ENCODE measurements at regions not wholly inside any gene's neighbourhood (a gene's known extent, or its start where the extent isn't known, plus 50 kb on each side); places are given as distances from the start of the nearest gene placed in this dataset.

DNA sequence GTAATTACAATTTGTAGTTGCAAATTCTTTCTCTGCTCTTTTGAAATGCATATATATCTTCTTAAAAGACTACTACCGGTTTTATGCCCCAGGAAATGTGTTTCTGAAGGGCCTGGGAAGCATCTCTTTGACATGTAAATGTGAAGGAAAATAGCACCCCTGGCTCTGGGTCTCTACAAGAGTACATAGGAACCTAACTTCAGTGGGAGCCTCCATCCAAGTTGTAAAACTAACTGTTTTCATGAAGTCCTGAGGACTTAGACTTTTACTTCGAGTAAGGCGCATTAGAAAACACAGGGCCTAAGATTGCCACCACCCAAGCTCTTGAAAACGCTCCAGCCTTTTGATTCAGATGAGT lies 99.4 kb downstream of the CBLN2 start:
- in situ Hi-C loops (cut with HindIII; ENCODE audit: low pct_ligation_motif_present, low sequenced_read_pairs): no loop called here
- H3K36me3 ChIP-seq (replicated peaks): no peaks in the 10 kb centered on the region
- TF ChIP-seq, protein P1, sequence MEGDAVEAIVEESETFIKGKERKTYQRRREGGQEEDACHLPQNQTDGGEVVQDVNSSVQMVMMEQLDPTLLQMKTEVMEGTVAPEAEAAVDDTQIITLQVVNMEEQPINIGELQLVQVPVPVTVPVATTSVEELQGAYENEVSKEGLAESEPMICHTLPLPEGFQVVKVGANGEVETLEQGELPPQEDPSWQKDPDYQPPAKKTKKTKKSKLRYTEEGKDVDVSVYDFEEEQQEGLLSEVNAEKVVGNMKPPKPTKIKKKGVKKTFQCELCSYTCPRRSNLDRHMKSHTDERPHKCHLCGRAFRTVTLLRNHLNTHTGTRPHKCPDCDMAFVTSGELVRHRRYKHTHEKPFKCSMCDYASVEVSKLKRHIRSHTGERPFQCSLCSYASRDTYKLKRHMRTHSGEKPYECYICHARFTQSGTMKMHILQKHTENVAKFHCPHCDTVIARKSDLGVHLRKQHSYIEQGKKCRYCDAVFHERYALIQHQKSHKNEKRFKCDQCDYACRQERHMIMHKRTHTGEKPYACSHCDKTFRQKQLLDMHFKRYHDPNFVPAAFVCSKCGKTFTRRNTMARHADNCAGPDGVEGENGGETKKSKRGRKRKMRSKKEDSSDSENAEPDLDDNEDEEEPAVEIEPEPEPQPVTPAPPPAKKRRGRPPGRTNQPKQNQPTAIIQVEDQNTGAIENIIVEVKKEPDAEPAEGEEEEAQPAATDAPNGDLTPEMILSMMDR (IDR thresholded peaks at IDR 0.05; ENCODE audit: low read depth, low read length, missing control alignments): no peak
- no peak for DNase-seq
- no peak overlapping the region for H3K4me3 ChIP-seq (ENCODE audit: low read depth, low read length)
- H3K27ac ChIP-seq: no peak overlapping the region
- no peaks in the 10 kb centered on the region for H3K27me3 ChIP-seq (replicated peaks)

DNA sequence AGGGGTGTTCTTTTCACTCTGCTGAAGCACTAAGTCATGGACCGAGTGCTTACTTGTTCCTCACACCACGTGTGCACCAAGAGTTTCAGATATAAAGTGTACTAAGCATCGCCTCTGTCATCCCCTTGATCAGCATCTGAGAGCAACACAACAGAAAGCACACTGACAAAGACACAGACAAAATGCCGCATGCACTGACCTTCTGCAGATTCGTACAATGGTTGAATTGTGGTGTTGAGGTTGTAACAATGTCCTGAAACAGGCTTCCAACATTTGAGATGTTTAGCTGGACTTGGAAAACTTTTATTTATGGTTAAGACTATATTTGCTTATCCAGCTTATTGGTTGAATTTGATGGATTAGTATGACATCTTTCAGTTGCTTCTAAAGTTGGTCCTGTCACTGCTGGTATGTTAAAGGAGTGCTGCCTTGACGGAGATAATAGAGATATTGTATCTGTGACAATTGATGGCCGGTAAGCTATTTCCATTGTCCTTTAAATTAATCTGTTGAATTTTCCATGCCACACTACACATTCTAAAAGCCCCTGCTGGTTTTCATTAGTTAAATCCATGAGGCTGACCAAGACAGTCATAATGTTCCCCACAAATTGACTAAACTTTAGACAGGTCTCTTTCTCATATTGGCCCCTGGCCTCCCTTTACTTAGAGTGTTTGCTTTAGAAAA lies 99.9 kb downstream of the CBLN2 start:
- Histone ChIP-seq H3K27me3 (replicated peaks) (no peaks in the 10 kb centered on the region), H3K36me3 (replicated peaks) (no peaks in the 10 kb centered on the region), H3K4me3 (ENCODE audit: low read depth, low read length) (no peak overlapping the region), H3K27ac (no peak overlapping the region)
- in situ Hi-C loops (cut with HindIII; ENCODE audit: low pct_ligation_motif_present, low sequenced_read_pairs): no loop called here
- DNase-seq: no peak
- TF ChIP-seq, protein P1 (IDR thresholded peaks at IDR 0.05; ENCODE audit: low read depth, low read length, missing control alignments): no peak

DNA sequence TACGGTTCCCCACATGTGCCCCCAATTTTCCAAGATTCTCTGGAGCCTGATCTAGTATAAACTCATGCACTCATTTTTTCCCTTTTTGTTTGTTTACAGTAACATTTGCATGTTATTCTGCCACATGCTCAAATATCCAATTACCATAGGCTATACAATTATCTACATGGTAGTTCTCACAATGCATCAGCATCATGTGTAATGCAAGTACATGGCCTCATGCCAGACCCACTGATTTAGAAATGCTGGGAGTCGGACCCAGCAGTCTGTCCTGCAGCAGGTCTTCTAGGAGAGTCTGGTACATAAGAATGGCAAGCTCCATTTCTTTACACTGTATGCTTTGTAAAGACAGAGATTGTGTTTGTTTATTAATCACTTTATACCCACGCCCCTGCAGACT lies 107.7 kb downstream of the CBLN2 start:
- Histone ChIP-seq H3K27ac (no peak overlapping the region), H3K4me3 (ENCODE audit: low read depth, low read length) (no peak overlapping the region), H3K36me3 (replicated peaks) (no peaks in the 10 kb centered on the region), H3K27me3 (replicated peaks) (no peaks in the 10 kb centered on the region)
- TF ChIP-seq, protein P1 (IDR thresholded peaks at IDR 0.05; ENCODE audit: low read depth, low read length, missing control alignments): no peak
- in situ Hi-C loops (cut with HindIII; ENCODE audit: low pct_ligation_motif_present, low sequenced_read_pairs): no loop called here
- no peak for DNase-seq

DNA sequence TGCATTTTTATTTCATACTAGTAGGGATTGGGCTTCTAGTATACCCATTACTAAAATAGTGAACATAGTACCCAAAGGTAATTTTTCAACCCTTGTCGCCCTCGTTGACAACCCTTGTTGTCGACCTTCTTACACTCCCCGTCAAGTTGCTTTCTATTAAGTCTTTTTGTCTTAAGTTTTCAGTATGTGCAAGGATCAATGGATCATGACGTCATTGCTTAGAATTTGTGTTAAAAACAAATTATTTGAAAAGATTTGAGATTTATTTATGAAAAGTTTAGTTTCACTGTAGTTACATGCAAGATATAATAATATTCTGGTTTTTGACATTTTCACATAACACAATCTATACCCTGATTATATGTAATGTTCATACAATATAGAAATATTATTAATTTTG lies 110.4 kb downstream of the CBLN2 start:
- no peak for DNase-seq
- TF ChIP-seq, protein P1 (IDR thresholded peaks at IDR 0.05; ENCODE audit: low read depth, low read length, missing control alignments): no peak
- Histone ChIP-seq H3K27ac (no peak overlapping the region), H3K36me3 (replicated peaks) (no peaks in the 10 kb centered on the region), H3K27me3 (replicated peaks) (no peaks in the 10 kb centered on the region), H3K4me3 (ENCODE audit: low read depth, low read length) (no peak overlapping the region)
- in situ Hi-C loops (cut with HindIII; ENCODE audit: low pct_ligation_motif_present, low sequenced_read_pairs): no loop called here

DNA sequence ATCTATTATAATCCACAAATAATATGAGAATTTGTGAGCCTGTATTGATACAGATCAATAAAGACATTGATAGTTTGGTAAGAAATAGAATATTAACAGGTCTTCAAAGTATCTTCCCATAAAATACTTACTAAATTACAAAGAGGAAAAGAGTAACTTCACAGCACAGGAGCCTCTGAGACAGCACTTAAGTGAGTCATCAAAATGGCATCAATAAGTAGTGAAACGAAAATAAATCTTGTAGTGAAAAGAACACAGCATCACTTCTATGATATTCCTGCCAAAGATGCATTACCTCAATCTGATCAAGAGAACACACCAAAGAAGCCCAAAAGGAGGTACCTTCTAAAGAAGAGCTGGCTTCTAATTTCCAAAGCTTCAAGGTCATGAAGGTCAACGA lies 116.4 kb downstream of the CBLN2 start:
- Histone ChIP-seq H3K4me3 (ENCODE audit: low read depth, low read length) (no peak overlapping the region), H3K27ac (no peak overlapping the region), H3K27me3 (replicated peaks) (no peaks in the 10 kb centered on the region), H3K36me3 (replicated peaks) (no peaks in the 10 kb centered on the region)
- in situ Hi-C loops (cut with HindIII; ENCODE audit: low pct_ligation_motif_present, low sequenced_read_pairs): no loop called here
- TF ChIP-seq, protein P1 (IDR thresholded peaks at IDR 0.05; ENCODE audit: low read depth, low read length, missing control alignments): no peak
- DNase-seq: no peak

DNA sequence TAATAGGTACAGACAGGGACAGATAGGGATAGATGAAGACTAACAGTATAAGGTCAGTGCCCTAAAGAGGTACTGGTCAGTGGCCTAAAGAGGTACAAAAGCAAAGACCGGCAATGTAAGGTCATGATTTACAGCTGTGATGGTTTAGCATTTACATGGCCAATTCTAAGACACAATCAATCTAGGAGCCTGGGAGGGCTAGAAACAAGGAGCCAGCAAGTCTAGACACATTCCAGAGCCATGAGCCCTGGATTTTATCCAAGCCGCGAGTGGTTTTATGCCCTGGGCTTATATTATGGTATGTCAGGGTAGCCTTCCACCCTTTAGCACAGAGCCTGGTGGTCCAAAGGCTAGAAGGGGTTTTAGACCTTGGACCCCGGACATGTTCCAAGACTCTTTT lies 124.2 kb downstream of the CBLN2 start:
- TF ChIP-seq, protein P1 (IDR thresholded peaks at IDR 0.05; ENCODE audit: low read depth, low read length, missing control alignments): no peak
- DNase-seq: no peak
- in situ Hi-C loops (cut with HindIII; ENCODE audit: low pct_ligation_motif_present, low sequenced_read_pairs): no loop called here
- H3K27me3 ChIP-seq (replicated peaks): no peaks in the 10 kb centered on the region
- H3K27ac ChIP-seq: no peak overlapping the region
- no peak overlapping the region for H3K4me3 ChIP-seq (ENCODE audit: low read depth, low read length)
- no peaks in the 10 kb centered on the region for H3K36me3 ChIP-seq (replicated peaks)

Data from brain microvascular endothelial cell (primary cell).